ENCODE measurements at regions not wholly inside any gene's neighbourhood (a gene's known extent, or its start where the extent isn't known, plus 50 kb on each side); places are given as distances from the start of the nearest gene placed in this dataset.

DNA sequence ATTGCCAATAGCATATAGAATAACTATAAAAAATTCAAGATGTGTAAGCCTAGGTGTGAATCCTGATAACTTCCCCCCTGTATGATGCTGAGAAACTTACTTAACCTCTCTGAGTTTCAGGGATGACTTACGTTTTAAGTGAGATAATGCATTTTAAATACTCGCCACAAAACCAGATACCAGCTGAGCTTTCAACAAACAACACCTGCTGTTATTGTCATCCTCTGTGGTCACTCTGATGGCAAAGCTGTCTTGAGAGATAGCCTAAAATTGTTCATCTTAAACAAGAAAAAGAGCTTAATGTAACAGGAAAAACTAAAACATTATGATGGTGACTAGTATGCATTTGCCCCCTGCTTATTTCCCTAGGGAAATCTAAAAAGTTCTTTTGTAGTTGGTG, 131.5 kb downstream of the RAD51AP2 start:
- no peaks in the 10 kb centered on the region for H3K4me1 ChIP-seq
- TF ChIP-seq, protein P1, sequence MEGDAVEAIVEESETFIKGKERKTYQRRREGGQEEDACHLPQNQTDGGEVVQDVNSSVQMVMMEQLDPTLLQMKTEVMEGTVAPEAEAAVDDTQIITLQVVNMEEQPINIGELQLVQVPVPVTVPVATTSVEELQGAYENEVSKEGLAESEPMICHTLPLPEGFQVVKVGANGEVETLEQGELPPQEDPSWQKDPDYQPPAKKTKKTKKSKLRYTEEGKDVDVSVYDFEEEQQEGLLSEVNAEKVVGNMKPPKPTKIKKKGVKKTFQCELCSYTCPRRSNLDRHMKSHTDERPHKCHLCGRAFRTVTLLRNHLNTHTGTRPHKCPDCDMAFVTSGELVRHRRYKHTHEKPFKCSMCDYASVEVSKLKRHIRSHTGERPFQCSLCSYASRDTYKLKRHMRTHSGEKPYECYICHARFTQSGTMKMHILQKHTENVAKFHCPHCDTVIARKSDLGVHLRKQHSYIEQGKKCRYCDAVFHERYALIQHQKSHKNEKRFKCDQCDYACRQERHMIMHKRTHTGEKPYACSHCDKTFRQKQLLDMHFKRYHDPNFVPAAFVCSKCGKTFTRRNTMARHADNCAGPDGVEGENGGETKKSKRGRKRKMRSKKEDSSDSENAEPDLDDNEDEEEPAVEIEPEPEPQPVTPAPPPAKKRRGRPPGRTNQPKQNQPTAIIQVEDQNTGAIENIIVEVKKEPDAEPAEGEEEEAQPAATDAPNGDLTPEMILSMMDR (IDR thresholded peaks at IDR 0.05): no peak
- no peaks in the 10 kb centered on the region for H3K9me3 ChIP-seq
- no peak for DNase-seq (ENCODE audit: low spot score)
- H3K36me3 ChIP-seq: no peaks in the 10 kb centered on the region
- H3K4me3 ChIP-seq: no peak overlapping the region
- H3K27ac ChIP-seq: no peak overlapping the region
- H3K27me3 ChIP-seq: no peaks in the 10 kb centered on the region

DNA sequence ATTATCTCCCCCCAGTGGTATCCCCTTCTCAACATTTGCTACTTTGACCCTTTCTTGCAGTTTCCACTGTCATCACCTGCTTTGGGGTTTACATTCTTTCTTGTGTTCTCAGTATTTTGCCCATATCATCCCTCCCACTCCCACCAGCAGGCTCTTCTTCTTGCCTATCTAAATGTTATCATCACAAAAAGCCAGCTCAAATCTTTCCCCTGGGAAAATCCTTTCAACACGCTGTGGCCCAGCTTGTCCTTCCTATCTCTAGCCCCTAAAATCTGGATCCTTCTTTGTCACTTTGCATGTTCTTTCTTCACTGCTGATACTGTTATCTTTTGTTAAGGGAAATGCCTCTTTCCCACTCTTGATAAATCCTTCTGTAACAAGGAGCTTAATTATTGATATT, 138.2 kb downstream of the RAD51AP2 start:
- Histone ChIP-seq H3K36me3 (no peaks in the 10 kb centered on the region), H3K9me3 (no peaks in the 10 kb centered on the region), H3K27me3 (no peaks in the 10 kb centered on the region), H3K4me3 (no peak overlapping the region), H3K4me1 (no peaks in the 10 kb centered on the region), H3K27ac (no peak overlapping the region)
- TF ChIP-seq, protein P1 (IDR thresholded peaks at IDR 0.05): no peak
- DNase-seq (ENCODE audit: low spot score): no peak

DNA sequence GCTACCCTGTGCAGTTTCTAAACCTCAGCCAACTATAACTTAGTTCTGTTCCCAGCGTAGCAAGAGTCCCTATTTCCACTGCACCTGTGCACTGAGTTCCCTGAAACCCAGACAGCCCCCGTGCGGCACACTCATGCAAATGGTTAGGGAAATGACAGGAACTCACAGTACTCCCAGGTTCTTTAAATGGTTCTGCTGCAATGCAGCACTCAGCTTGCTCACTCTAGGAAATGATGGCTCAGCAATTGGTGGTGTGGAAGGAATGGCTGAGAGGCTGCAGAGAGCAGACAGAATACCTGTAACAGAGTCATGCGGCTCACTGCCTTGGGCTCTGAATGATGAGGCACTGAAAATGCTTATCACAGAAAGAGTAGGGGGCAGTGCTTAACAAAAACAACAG, 143.0 kb downstream of the RAD51AP2 start:
- DNase-seq (ENCODE audit: low spot score): no peak
- Histone ChIP-seq H3K9me3 (no peaks in the 10 kb centered on the region), H3K4me3 (no peak overlapping the region), H3K27me3 (no peaks in the 10 kb centered on the region), H3K27ac (no peak overlapping the region), H3K4me1 (no peaks in the 10 kb centered on the region), H3K36me3 (no peaks in the 10 kb centered on the region)
- TF ChIP-seq, protein P1 (IDR thresholded peaks at IDR 0.05): no peak

DNA sequence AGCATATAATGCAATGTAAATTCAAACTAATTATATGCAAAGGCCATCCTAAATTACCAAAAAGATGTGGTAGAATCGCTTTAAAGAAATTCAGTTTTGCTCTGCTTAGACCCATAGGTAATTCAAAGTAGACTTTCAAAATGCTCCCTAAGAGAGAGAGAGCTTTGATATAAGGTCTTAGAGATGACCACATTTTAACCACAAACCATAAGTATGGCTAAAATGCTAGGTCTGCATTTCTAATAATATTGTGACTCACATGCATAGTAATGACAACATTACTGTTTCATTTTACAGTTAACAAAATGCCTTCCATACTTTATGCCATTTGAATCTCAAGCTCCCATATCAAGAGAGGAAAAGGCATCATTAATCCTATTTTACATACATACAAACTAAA, 144.5 kb downstream of the RAD51AP2 start:
- Histone ChIP-seq H3K4me1 (no peaks in the 10 kb centered on the region), H3K4me3 (no peak overlapping the region), H3K27me3 (no peaks in the 10 kb centered on the region), H3K27ac (no peak overlapping the region), H3K9me3 (peaks cover 0 to 6% of the 10 kb centered on the region in 2 donors), H3K36me3 (no peaks in the 10 kb centered on the region)
- DNase-seq (ENCODE audit: low spot score): no peak
- TF ChIP-seq, protein P1 (IDR thresholded peaks at IDR 0.05): no peak

DNA sequence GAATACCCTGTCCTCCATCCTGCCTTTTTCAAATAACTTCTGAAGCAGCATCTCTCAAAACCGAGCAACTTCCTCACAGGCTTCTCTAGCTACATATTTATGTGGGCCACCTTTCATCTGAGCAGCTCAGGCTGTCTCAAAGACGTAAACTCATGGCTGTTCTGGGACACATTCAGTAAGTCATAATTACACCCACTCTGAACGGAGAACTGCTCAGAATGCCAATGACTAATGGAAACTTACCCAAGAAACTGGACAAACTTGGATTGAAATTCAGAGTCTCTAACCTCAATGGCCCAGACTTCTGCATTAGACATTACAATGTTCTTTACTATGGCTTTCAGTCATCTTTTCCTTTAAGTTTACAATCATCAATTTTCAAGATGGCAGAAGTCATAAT, 145.2 kb downstream of the RAD51AP2 start:
- no peaks in the 10 kb centered on the region for H3K36me3 ChIP-seq
- H3K27ac ChIP-seq: no peak overlapping the region
- TF ChIP-seq, protein P1 (IDR thresholded peaks at IDR 0.05): no peak
- H3K4me1 ChIP-seq: no peaks in the 10 kb centered on the region
- H3K4me3 ChIP-seq: no peak overlapping the region
- no peak for DNase-seq (ENCODE audit: low spot score)
- peaks cover 0 to 6% of the 10 kb centered on the region in 2 donors for H3K9me3 ChIP-seq
- H3K27me3 ChIP-seq: no peaks in the 10 kb centered on the region

DNA sequence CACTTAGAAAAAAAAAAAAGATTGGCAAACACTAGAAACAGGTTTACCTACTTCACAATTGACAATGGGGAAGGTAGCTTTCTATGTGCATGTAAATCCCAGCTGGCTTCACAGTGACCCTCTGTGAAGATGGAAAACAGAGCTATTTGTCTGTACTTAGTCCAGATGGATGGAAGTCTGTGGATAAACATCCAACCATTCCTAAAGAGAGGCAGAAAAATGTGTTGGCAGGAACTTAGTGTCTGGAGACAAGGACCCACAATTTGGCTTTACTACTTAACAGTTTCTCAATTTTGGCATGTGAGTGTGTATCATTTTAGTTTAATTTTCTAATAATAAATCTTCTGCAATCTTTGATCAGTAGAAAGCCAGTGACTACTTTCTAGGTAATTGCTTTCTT, 154.4 kb downstream of the RAD51AP2 start:
- TF ChIP-seq, protein P1 (IDR thresholded peaks at IDR 0.05): no peak
- peaks cover 0 to 8% of the 10 kb centered on the region in 2 donors for H3K9me3 ChIP-seq
- H3K4me1 ChIP-seq: no peaks in the 10 kb centered on the region
- H3K36me3 ChIP-seq: no peaks in the 10 kb centered on the region
- no peaks in the 10 kb centered on the region for H3K27me3 ChIP-seq
- H3K4me3 ChIP-seq: no peak overlapping the region
- H3K27ac ChIP-seq: no peak overlapping the region
- no peak for DNase-seq (ENCODE audit: low spot score)

Data from right atrium auricular region (tissue), 2 donors.